Choroid plexus epithelial cell (primary cell): ENCODE measurements at regions not wholly inside any gene's neighbourhood (a gene's known extent, or its start where the extent isn't known, plus 50 kb on each side); places are given as distances from the start of the nearest gene placed in this dataset.

ENCODE experiments used
- DNase-seq: peaks from one replicate; pipeline ENCODE4 v3.0.0-alpha.2; 2010; ENCODE audit warnings: low read depth
- H3K4me3 ChIP-seq: 2 replicates; pipeline ENCODE4 v1.5.1; 2011; ENCODE audit warnings: low read depth, mild to moderate bottlenecking, control low read depth, low read length, moderate library complexity
- TF ChIP-seq, protein P1 (sequence below): conservative IDR thresholded peaks from 2 replicates; pipeline ENCODE4 v1.5.1; 2011; ENCODE audit warnings: low read depth, mild to moderate bottlenecking, control low read depth, inconsistent platforms, low read length, moderate library complexity

DNA sequence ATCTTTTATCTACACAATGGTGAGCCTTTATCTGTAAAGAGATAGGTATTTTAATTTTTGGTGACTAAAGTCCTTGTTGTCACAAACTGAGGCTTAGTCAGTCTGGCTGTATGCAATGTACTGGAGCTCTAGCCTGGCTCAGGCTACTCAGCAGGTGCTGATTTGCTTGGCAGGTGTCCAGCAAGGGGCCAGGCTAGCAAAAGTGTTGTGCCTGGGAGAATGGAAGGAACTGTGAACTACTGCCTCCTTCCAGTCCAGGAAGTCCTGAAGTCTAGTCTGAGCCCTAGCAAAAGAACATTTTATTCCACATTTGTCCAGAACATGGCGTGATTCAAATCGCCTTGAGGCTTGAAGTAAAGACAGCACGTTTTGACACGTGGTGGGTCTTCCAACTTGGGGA lies 260.5 kb downstream of the CCDC85A start:
- TF ChIP-seq, protein P1, sequence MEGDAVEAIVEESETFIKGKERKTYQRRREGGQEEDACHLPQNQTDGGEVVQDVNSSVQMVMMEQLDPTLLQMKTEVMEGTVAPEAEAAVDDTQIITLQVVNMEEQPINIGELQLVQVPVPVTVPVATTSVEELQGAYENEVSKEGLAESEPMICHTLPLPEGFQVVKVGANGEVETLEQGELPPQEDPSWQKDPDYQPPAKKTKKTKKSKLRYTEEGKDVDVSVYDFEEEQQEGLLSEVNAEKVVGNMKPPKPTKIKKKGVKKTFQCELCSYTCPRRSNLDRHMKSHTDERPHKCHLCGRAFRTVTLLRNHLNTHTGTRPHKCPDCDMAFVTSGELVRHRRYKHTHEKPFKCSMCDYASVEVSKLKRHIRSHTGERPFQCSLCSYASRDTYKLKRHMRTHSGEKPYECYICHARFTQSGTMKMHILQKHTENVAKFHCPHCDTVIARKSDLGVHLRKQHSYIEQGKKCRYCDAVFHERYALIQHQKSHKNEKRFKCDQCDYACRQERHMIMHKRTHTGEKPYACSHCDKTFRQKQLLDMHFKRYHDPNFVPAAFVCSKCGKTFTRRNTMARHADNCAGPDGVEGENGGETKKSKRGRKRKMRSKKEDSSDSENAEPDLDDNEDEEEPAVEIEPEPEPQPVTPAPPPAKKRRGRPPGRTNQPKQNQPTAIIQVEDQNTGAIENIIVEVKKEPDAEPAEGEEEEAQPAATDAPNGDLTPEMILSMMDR: no peak
- H3K4me3 ChIP-seq: no peak overlapping the region
- DNase-seq: peak; percentile 25

DNA sequence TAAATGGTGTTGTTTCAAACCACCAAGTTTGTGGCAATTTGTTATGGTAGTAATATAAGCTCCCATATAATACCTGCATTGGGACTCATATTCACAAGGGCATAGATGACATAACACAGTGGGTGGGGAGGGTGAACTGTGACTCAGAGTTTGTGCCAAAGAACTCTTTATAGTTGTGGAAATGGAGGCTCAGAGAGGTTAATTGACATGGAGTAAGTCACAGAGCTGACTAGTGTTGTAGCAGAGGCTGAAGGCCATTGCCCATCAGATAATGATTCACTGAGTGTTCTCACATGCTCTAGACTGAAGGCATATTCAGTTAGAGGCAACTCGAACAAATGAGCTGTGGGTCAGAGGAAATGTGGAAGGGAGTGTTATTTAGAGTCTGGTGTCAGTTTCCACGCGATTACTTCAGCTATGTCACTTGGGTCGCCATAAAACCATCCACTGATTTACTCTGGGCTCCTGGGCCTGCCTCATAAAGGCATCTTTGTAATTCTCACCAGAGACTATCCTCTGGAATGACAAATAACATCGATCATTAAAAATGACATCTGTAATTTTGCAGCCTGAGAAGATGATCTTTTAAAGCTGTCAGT lies 264.7 kb downstream of the CCDC85A start:
- H3K4me3 ChIP-seq: no peak overlapping the region
- DNase-seq: no peak
- TF ChIP-seq, protein P1: no peak

DNA sequence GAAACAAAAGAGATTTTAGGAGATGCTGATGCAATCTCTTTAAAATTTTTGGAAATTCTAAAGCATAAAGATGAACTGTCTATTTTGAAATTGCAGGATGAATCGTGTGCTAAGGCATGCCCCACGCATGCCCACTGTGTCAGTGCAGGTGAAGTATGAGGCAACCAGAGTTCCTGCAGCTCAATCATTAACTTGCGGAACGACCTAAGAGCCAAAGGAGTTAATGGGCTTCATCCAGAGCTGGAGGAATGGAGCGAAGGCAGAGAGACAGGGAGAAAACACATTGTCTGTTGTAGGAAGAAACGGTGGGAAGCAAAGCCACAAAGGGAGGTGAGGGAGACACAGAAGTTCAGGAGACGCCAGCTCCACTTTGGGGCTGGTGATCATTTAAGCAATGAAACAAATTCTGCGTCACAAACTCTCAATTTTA lies 265.2 kb downstream of the CCDC85A start:
- DNase-seq: no peak
- TF ChIP-seq, protein P1: no peak
- no peak overlapping the region for H3K4me3 ChIP-seq

DNA sequence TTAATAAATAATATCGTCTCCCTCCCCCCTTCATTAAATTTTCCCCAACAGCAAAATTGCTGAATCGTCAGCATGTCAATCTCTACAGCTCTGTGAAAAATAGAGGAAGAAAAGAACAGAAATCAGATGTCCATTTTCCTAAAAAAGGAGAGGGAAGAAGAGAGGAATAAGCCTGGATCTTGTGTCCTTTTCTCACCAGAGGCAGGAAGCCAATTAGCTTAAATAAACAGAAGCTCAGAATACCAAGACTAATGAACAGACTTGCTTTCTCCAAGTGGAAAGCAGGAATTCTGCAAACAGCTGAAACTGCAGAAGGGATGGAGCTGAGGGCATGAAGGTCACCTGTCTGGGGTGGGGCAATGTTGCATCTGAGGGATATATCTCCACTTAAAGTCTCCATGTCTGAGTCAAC lies 265.7 kb downstream of the CCDC85A start:
- no peak overlapping the region for H3K4me3 ChIP-seq
- TF ChIP-seq, protein P1: no peak
- DNase-seq: no peak

DNA sequence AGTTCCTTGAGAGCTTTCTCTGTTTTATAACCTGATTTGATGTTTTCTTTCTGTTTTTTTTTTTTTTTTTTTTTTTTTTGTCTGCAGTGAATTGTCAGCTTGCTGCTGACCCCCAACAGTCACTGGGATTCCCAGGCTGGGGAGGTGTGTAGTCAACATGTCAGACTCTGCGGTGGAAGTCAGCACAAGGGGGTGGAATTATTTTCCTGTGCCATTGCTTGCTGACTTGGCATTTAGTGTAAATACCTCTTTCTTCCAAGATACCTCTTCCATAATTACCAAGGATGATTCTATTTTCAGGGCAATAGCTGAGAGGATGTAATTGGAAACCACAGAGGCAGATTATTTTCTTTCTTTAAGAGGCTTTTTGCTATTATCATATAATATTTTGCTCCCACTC lies 266.3 kb downstream of the CCDC85A start:
- no peak for DNase-seq
- TF ChIP-seq, protein P1: no peak
- H3K4me3 ChIP-seq: no peak overlapping the region

DNA sequence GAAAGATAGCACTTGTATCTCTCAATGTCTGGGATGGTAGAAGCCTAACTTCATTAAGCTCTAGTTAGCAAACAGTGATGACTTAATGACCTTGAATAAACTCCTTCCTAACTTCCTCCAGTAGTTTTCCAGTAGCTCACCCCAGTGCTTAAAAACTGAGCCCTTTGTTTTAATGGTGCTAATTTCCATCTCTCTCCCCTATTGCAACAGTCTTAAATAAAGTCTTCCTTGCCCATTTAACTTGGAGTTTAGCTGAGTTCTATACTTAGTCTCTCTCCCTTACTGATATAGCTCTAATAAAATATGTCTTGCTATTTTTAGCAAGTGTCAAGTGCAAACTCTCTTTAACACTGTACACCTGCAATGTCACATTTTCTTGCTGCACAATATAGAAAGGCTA lies 267.0 kb downstream of the CCDC85A start:
- TF ChIP-seq, protein P1: no peak
- no peak overlapping the region for H3K4me3 ChIP-seq
- DNase-seq: no peak

DNA sequence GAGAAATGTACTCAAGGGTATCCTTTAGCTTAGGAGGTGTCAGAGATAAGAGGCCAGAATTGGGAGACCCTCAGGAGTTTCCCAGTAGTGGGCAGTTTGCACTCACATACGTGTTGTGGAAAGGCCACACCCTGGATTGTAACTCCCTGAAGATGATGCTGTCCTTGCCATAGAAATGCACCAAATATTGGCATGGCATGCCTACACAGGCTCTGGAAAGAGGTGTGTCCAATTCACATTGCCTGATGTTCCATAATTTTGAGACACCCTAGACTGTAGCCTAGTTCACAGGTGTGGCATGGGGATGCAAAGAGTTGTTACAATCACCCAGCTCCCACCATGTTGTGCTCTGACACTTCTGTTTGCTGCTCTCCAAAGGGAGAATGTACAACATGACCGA lies 271.9 kb downstream of the CCDC85A start:
- H3K4me3 ChIP-seq: no peak overlapping the region
- TF ChIP-seq, protein P1: no peak
- DNase-seq: no peak
